NCI-H226 (cell line): ENCODE measurements at regions not wholly inside any gene's neighbourhood (a gene's known extent, or its start where the extent isn't known, plus 50 kb on each side); places are given as distances from the start of the nearest gene placed in this dataset.

ENCODE experiments used
- DNase-seq: peaks from one replicate; pipeline ENCODE4 v3.0.0-alpha.2; 2015

- no peak for DNase-seq
Measured at GRCh38 chr5:33212900-33213299, 227.9 kb upstream of the TARS1 start.

- no peak for DNase-seq
Measured at GRCh38 chr5:33223563-33224284, 217.0 kb upstream of the TARS1 start.

- no peak for DNase-seq
Measured at GRCh38 chr5:33224285-33224961, 216.3 kb upstream of the TARS1 start.

GRCh38 chr5:33227247-33227646 is 213.5 kb upstream of the TARS1 start:
- DNase-seq, result no peak

GRCh38 chr5:33227746-33228145 is 213.0 kb upstream of the TARS1 start:
- DNase-seq, result no peak

GRCh38 chr5:33228149-33228548 is 212.6 kb upstream of the TARS1 start:
- no peak for DNase-seq

GRCh38 chr5:33229216-33229615 is 211.5 kb upstream of the TARS1 start:
- no peak for DNase-seq

GRCh38 chr5:33230467-33231078 is 210.2 kb upstream of the TARS1 start:
- DNase-seq, result no peak

- DNase-seq, result peak; percentile 6
Measured at GRCh38 chr5:33231214-33231710, 209.5 kb upstream of the TARS1 start.

GRCh38 chr5:33231935-33232334 is 208.8 kb upstream of the TARS1 start:
- no peak for DNase-seq

GRCh38 chr5:33232731-33233505 is 207.8 kb upstream of the TARS1 start:
- peak; percentile 19 for DNase-seq

- DNase-seq, result peak; percentile 2
Measured at GRCh38 chr5:33235304-33235703, 205.5 kb upstream of the TARS1 start.

- no peak for DNase-seq
Measured at GRCh38 chr5:33235824-33236223, 204.9 kb upstream of the TARS1 start.

GRCh38 chr5:33237471-33237870 is 203.3 kb upstream of the TARS1 start:
- no peak for DNase-seq

- no peak for DNase-seq
Measured at GRCh38 chr5:33238826-33239695, 201.7 kb upstream of the TARS1 start.

GRCh38 chr5:33240558-33240957 is 200.2 kb upstream of the TARS1 start:
- DNase-seq, result no peak

- DNase-seq, result no peak
Measured at GRCh38 chr5:33241802-33242201, 199.0 kb upstream of the TARS1 start.

GRCh38 chr5:33242277-33242676 is 198.5 kb upstream of the TARS1 start:
- DNase-seq, result no peak

- DNase-seq, result no peak
Measured at GRCh38 chr5:33244441-33245150, 196.2 kb upstream of the TARS1 start.

GRCh38 chr5:33254579-33254978 is 186.2 kb upstream of the TARS1 start:
- no peak for DNase-seq

GRCh38 chr5:33257807-33258429 is 182.8 kb upstream of the TARS1 start:
- peak; percentile 57 for DNase-seq
